Upper lobe of left lung (tissue), 6 donors: ENCODE measurements at regions not wholly inside any gene's neighbourhood (a gene's known extent, or its start where the extent isn't known, plus 50 kb on each side); places are given as distances from the start of the nearest gene placed in this dataset.

Source experiments
- ATAC-seq, 2 donors: fragments of 200-7000 bp; cut with Tn5 transposase; one replicate each; pipeline ENCODE4 v1.9.1; 2022; ENCODE audit warnings: mild to moderate bottlenecking in 2 of 2, moderate library complexity in 2 of 2; ENCODE audit not compliant: low FRiP score in 2 of 2
- DNase-seq, 2 donors: peaks; one replicate each; pipeline ENCODE4 v3.0.0-alpha.2; 2019 to 2020
- H3K27ac ChIP-seq, 4 donors: fragments of 200-600 bp; sonication (generic); one replicate each; pipeline ENCODE4 v1.5.1; 2016 to 2019
- H3K27me3 ChIP-seq, 4 donors: fragments of 200-600 bp; sonication (generic); one replicate each; pipeline ENCODE4 v1.5.1; 2017 to 2019
- H3K36me3 ChIP-seq, 4 donors: fragments of 200-600 bp; sonication (generic); one replicate each; pipeline ENCODE4 v1.5.1; 2016 to 2019
- H3K4me1 ChIP-seq, 4 donors: fragments of 200-600 bp; sonication (generic); one replicate each; pipeline ENCODE4 v1.5.1; 2018 to 2019
- H3K4me3 ChIP-seq, 4 donors: fragments of 200-600 bp; sonication (generic); one replicate each; pipeline ENCODE4 v1.5.1; 2017 to 2019; ENCODE audit warnings: mild to moderate bottlenecking in 2 of 4, moderate library complexity in 1 of 4
- H3K9me3 ChIP-seq, 4 donors: fragments of 200-600 bp; sonication (generic); one replicate each; pipeline ENCODE4 v1.5.1; 2018 to 2019
- EP300 ChIP-seq, 4 donors: sonication (generic); formaldehyde crosslinking; IDR thresholded peaks; one replicate each; pipeline ENCODE4 v1.5.1; 2017; ENCODE audit warnings: antibody characterized with exemption in 4 of 4, control low read depth in 2 of 4
- POLR2A ChIP-seq, 4 donors: fragments of 450-650 bp; IDR thresholded peaks; one replicate each; pipeline ENCODE4 v1.5.1; 2016 to 2017; ENCODE audit warnings: antibody characterized with exemption in 4 of 4, mild to moderate bottlenecking in 2 of 4
- POLR2AphosphoS5 ChIP-seq, 2 donors: sonication (generic); formaldehyde crosslinking; IDR thresholded peaks; one replicate each; pipeline ENCODE4 v1.5.1; 2017; ENCODE audit warnings: antibody characterized with exemption in 2 of 2
- WGBS, 2 donors: methylation state at CpG; one replicate each; pipeline ENCODE4 v1.1.5; 2017 to 2018; 5-methylcytosine and 5-hydroxymethylcytosine counted together
- TF ChIP-seq, protein P1 (sequence below), 6 experiments: fragments of 450-650 bp in 4 of 6; fragments of 200-600 bp in 2 of 6; sonication (generic) in 2 of 6; IDR thresholded peaks; one replicate each; pipeline ENCODE4 v1.5.1; 2016 to 2019; ENCODE audit warnings: antibody characterized with exemption in 6 of 6
- donor health status: DM: no; HTN: no; CAD: no; lungs with moderate emphysema.
- donor health status: DM: no; HTN: yes; CAD: no; lungs with severe emphysema.

DNA sequence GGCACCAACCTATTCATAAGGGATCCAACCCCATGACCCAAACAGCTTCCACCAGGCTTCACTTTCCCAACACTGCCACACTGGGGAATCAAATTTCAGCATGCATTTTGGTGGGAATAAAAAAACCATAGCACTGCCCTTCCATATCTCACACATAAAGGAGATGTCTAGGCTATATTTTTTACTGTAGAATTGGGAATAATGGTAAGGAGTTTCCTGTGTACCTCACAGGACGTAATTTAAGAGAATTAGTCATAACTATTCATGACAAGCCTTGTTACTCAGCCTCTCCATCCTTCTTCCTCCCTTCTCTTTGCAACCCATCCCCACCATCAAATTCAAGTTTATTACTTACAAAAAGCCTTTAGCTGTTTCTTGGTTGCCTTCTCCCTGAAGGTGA is 352.1 kb downstream of the MLLT3 start:
- TF ChIP-seq EP300 (IDR thresholded peaks at IDR 0.05) (no peak), POLR2AphosphoS5 (IDR thresholded peaks at IDR 0.05) (no peak), POLR2A (IDR thresholded peaks at IDR 0.05) (no peak)
- TF ChIP-seq, protein P1, sequence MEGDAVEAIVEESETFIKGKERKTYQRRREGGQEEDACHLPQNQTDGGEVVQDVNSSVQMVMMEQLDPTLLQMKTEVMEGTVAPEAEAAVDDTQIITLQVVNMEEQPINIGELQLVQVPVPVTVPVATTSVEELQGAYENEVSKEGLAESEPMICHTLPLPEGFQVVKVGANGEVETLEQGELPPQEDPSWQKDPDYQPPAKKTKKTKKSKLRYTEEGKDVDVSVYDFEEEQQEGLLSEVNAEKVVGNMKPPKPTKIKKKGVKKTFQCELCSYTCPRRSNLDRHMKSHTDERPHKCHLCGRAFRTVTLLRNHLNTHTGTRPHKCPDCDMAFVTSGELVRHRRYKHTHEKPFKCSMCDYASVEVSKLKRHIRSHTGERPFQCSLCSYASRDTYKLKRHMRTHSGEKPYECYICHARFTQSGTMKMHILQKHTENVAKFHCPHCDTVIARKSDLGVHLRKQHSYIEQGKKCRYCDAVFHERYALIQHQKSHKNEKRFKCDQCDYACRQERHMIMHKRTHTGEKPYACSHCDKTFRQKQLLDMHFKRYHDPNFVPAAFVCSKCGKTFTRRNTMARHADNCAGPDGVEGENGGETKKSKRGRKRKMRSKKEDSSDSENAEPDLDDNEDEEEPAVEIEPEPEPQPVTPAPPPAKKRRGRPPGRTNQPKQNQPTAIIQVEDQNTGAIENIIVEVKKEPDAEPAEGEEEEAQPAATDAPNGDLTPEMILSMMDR (IDR thresholded peaks at IDR 0.05): no peak
- no peaks in the 10 kb centered on the region for H3K36me3 ChIP-seq
- no peak overlapping the region for H3K27ac ChIP-seq
- no peak for ATAC-seq
- 76 to 92% methylated on average over 1 of the region's 1 CpG for WGBS, 2 donors
- H3K9me3 ChIP-seq: no peaks in the 10 kb centered on the region
- no peak overlapping the region for H3K4me3 ChIP-seq
- no peaks in the 10 kb centered on the region for H3K27me3 ChIP-seq
- DNase-seq: no peak
- no peaks in the 10 kb centered on the region for H3K4me1 ChIP-seq

DNA sequence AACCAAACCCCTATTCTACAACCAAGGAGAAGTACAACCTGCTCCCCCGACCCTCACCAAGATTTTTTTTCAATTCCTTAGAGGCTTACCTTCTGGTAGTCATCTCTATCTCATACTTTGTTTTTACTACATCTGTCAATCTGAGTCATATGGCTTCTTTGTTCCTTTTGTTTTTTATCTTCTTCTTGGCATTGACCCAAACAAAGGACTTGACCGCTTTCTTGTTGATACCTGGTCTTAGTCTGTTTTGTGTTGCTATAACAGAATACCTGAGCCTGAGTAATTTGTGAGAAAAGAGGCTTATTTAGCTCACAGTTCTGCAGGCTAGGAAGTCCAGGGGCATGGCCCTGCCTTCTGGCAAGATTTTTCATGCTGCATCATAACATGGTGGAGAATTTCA is 352.7 kb downstream of the MLLT3 start:
- Histone ChIP-seq H3K4me3 (no peak overlapping the region), H3K9me3 (no peaks in the 10 kb centered on the region), H3K4me1 (no peaks in the 10 kb centered on the region), H3K36me3 (no peaks in the 10 kb centered on the region), H3K27me3 (no peaks in the 10 kb centered on the region), H3K27ac (no peak overlapping the region)
- 70 to 100% methylated on average over 2 of the region's 2 CpGs for whole genome bisulfite sequencing, 2 donors
- ATAC-seq (no peak), DNase-seq (no peak)
- TF ChIP-seq, protein P1 (IDR thresholded peaks at IDR 0.05): no peak
- TF ChIP-seq EP300 (IDR thresholded peaks at IDR 0.05): no peak
- TF ChIP-seq POLR2AphosphoS5 (IDR thresholded peaks at IDR 0.05): no peak
- TF ChIP-seq POLR2A (IDR thresholded peaks at IDR 0.05): no peak

GRCh38 chr9:20264896-20265295 is 357.4 kb downstream of the MLLT3 start:
- Histone ChIP-seq H3K27ac (no peak overlapping the region), H3K9me3 (no peaks in the 10 kb centered on the region), H3K27me3 (no peaks in the 10 kb centered on the region), H3K4me1 (no peaks in the 10 kb centered on the region), H3K4me3 (no peak overlapping the region), H3K36me3 (no peaks in the 10 kb centered on the region)
- TF ChIP-seq POLR2A (IDR thresholded peaks at IDR 0.05): no peak
- TF ChIP-seq, protein P1 (IDR thresholded peaks at IDR 0.05): no peak
- no peak for TF ChIP-seq POLR2AphosphoS5 (IDR thresholded peaks at IDR 0.05)
- TF ChIP-seq EP300 (IDR thresholded peaks at IDR 0.05): no peak
- no peak for ATAC-seq
- 69 to 93% methylated on average over 4 to 7 of the region's 7 CpGs for WGBS, 2 donors
- DNase-seq: no peak

GRCh38 chr9:20262611-20263010 is 359.7 kb downstream of the MLLT3 start:
- DNase-seq (no peak), ATAC-seq (no peak)
- TF ChIP-seq EP300 (IDR thresholded peaks at IDR 0.05) (no peak), POLR2A (IDR thresholded peaks at IDR 0.05) (no peak), POLR2AphosphoS5 (IDR thresholded peaks at IDR 0.05) (no peak)
- TF ChIP-seq, protein P1 (IDR thresholded peaks at IDR 0.05): no peak
- 60 to 80% methylated on average over 4 of the region's 4 CpGs for WGBS, 2 donors
- H3K4me1 ChIP-seq: no peaks in the 10 kb centered on the region
- H3K9me3 ChIP-seq: no peaks in the 10 kb centered on the region
- no peak overlapping the region for H3K4me3 ChIP-seq
- no peak overlapping the region for H3K27ac ChIP-seq
- H3K27me3 ChIP-seq: no peaks in the 10 kb centered on the region
- no peaks in the 10 kb centered on the region for H3K36me3 ChIP-seq

GRCh38 chr9:20256284-20256948 is 365.9 kb downstream of the MLLT3 start:
- DNase-seq: no peak

More at GRCh38 chr9:20256284-20256948, 365.9 kb downstream of the MLLT3 start:
- 86 to 94% methylated on average over 1 of the region's 1 CpG for WGBS, 2 donors
- no peaks in the 10 kb centered on the region for H3K27me3 ChIP-seq
- H3K36me3 ChIP-seq: no peaks in the 10 kb centered on the region
- ATAC-seq: no peak
- H3K27ac ChIP-seq: no peak overlapping the region
- no peaks in the 10 kb centered on the region for H3K9me3 ChIP-seq
- no peaks in the 10 kb centered on the region for H3K4me1 ChIP-seq
- H3K4me3 ChIP-seq: no peak overlapping the region
- TF ChIP-seq EP300 (IDR thresholded peaks at IDR 0.05): no peak
- TF ChIP-seq POLR2A (IDR thresholded peaks at IDR 0.05): no peak
- TF ChIP-seq, protein P1 (IDR thresholded peaks at IDR 0.05): no peak
- TF ChIP-seq POLR2AphosphoS5 (IDR thresholded peaks at IDR 0.05): no peak
